Neural cell (in vitro differentiated cells): ENCODE measurements at regions not wholly inside any gene's neighbourhood (a gene's known extent, or its start where the extent isn't known, plus 50 kb on each side); places are given as distances from the start of the nearest gene placed in this dataset.

Experiments
- EP300 ChIP-seq: fragments of 450-650 bp; conservative IDR thresholded peaks from 2 replicates; pipeline ENCODE4 v1.6.1; 2014; ENCODE audit warnings: antibody characterized with exemption, mild to moderate bottlenecking, moderate library complexity; ENCODE audit not compliant: poor library complexity, severe bottlenecking
- EZH2 ChIP-seq: fragments of 200-600, 300-800 bp; shearing (Covaris generic), sonication (generic); IDR thresholded peaks from 2 replicates; pipeline ENCODE4 v1.6.1; 2014; ENCODE audit warnings: antibody characterized with exemption, low read length, borderline replicate concordance, mild to moderate bottlenecking; ENCODE audit not compliant: insufficient read depth, poor library complexity, severe bottlenecking
- MXI1 ChIP-seq: fragments of 450-650 bp; conservative IDR thresholded peaks from 2 replicates; pipeline ENCODE4 v1.6.1; 2014; ENCODE audit warnings: antibody characterized with exemption, mild to moderate bottlenecking; ENCODE audit not compliant: poor library complexity, severe bottlenecking
- POLR2AphosphoS5 ChIP-seq: IDR thresholded peaks from 2 replicates; pipeline ENCODE4 v1.6.1; 2012
- RAD21 ChIP-seq: fragments of 450-650 bp; conservative IDR thresholded peaks from 2 replicates; pipeline ENCODE4 v1.6.1; 2014; ENCODE audit warnings: antibody characterized with exemption, mild to moderate bottlenecking, moderate library complexity
- SMC3 ChIP-seq: fragments of 450-650 bp; conservative IDR thresholded peaks from 2 replicates; pipeline ENCODE4 v1.6.1; 2014; ENCODE audit warnings: antibody characterized with exemption, mild to moderate bottlenecking, moderate library complexity; ENCODE audit not compliant: poor library complexity
- TAF1 ChIP-seq: IDR thresholded peaks from 2 replicates; pipeline ENCODE4 v1.6.1; 2012; ENCODE audit warnings: low read depth
- TF ChIP-seq, protein P1 (sequence below): IDR thresholded peaks from 2 replicates; pipeline ENCODE4 v1.6.1; 2012; ENCODE audit warnings: borderline replicate concordance
- TF ChIP-seq, protein P2 (sequence below): fragments of 450-650 bp; IDR thresholded peaks from 2 replicates; pipeline ENCODE4 v1.5.1; 2014; ENCODE audit warnings: antibody characterized with exemption, mild to moderate bottlenecking, moderate library complexity; ENCODE audit not compliant: poor library complexity, severe bottlenecking

DNA sequence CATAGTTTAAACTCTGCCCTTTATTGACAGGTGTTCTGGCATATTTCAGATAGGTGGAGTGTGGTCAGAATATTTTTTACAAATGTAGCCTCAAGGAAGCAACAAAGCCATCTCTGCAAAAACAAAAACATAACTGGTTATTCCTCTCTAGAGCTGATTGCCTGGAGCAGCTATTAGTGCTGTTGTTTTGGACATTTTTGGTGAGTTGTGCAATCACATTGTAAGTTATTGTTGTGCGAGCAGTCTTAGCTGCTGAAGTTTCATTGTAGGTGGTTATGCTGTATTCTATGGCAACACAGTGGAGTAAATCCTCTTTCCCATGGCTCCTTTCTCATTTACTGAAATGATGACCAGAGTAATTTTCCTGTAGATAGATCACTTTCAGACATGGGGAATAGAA, 1413.0 kb downstream of the PCDH7 start:
- TF ChIP-seq EZH2 (no peak), POLR2AphosphoS5 (no peak), TAF1 (no peak), MXI1 (no peak), RAD21 (no peak), EP300 (no peak), SMC3 (no peak)
- TF ChIP-seq, protein P1, sequence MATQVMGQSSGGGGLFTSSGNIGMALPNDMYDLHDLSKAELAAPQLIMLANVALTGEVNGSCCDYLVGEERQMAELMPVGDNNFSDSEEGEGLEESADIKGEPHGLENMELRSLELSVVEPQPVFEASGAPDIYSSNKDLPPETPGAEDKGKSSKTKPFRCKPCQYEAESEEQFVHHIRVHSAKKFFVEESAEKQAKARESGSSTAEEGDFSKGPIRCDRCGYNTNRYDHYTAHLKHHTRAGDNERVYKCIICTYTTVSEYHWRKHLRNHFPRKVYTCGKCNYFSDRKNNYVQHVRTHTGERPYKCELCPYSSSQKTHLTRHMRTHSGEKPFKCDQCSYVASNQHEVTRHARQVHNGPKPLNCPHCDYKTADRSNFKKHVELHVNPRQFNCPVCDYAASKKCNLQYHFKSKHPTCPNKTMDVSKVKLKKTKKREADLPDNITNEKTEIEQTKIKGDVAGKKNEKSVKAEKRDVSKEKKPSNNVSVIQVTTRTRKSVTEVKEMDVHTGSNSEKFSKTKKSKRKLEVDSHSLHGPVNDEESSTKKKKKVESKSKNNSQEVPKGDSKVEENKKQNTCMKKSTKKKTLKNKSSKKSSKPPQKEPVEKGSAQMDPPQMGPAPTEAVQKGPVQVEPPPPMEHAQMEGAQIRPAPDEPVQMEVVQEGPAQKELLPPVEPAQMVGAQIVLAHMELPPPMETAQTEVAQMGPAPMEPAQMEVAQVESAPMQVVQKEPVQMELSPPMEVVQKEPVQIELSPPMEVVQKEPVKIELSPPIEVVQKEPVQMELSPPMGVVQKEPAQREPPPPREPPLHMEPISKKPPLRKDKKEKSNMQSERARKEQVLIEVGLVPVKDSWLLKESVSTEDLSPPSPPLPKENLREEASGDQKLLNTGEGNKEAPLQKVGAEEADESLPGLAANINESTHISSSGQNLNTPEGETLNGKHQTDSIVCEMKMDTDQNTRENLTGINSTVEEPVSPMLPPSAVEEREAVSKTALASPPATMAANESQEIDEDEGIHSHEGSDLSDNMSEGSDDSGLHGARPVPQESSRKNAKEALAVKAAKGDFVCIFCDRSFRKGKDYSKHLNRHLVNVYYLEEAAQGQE, result no peak
- TF ChIP-seq, protein P2, sequence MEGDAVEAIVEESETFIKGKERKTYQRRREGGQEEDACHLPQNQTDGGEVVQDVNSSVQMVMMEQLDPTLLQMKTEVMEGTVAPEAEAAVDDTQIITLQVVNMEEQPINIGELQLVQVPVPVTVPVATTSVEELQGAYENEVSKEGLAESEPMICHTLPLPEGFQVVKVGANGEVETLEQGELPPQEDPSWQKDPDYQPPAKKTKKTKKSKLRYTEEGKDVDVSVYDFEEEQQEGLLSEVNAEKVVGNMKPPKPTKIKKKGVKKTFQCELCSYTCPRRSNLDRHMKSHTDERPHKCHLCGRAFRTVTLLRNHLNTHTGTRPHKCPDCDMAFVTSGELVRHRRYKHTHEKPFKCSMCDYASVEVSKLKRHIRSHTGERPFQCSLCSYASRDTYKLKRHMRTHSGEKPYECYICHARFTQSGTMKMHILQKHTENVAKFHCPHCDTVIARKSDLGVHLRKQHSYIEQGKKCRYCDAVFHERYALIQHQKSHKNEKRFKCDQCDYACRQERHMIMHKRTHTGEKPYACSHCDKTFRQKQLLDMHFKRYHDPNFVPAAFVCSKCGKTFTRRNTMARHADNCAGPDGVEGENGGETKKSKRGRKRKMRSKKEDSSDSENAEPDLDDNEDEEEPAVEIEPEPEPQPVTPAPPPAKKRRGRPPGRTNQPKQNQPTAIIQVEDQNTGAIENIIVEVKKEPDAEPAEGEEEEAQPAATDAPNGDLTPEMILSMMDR, result no peak
